OCI-LY3 (cell line): ENCODE measurements at regions not wholly inside any gene's neighbourhood (a gene's known extent, or its start where the extent isn't known, plus 50 kb on each side); places are given as distances from the start of the nearest gene placed in this dataset.

ENCODE experiments used
- H2AFZ ChIP-seq: fragments of 200-600, 300-600 bp; shearing (Covaris generic); 2 replicates; pipeline ENCODE4 v1.6.0; 2014; ENCODE audit warnings: antibody characterized with exemption, low read depth, low read length
- H3K27ac ChIP-seq: fragments of 200-600, 300-600 bp; sonication (generic); 2 replicates; pipeline ENCODE4 v1.5.1; 2014; ENCODE audit warnings: mild to moderate bottlenecking, low read length, moderate library complexity, mixed read lengths
- H3K27me3 ChIP-seq: fragments of 200-600, 300-600 bp; sonication (generic); 2 replicates; pipeline ENCODE4 v1.6.1; 2014; ENCODE audit warnings: low read depth, low read length, mixed read lengths
- H3K36me3 ChIP-seq: fragments of 200-600, 300-600 bp; sonication (generic); replicated peaks from 2 replicates; pipeline ENCODE3; 2014; ENCODE audit warnings: low read depth, low read length, mixed read lengths
- H3K4me1 ChIP-seq: fragments of 300-600, 200-600 bp; sonication (generic); 2 replicates; pipeline ENCODE4 v1.6.1; 2014; ENCODE audit warnings: low read length, mixed read lengths
- H3K4me2 ChIP-seq: fragments of 200-600, 300-600 bp; sonication (generic); 2 replicates; pipeline ENCODE4 v1.6.1; 2014; ENCODE audit warnings: low read length, mixed read lengths
- H3K4me3 ChIP-seq: fragments of 300-600, 200-600 bp; sonication (generic); 2 replicates; pipeline ENCODE4 v1.5.1; 2014; ENCODE audit warnings: antibody characterized with exemption, mild to moderate bottlenecking, low read length, moderate library complexity
- H3K79me2 ChIP-seq: fragments of 300-600, 200-600 bp; shearing (Covaris generic); 2 replicates; pipeline ENCODE4 v1.6.1; 2014; ENCODE audit warnings: mild to moderate bottlenecking, low read length, mixed read lengths
- H3K9ac ChIP-seq: fragments of 300-600, 200-600 bp; shearing (Covaris generic); 2 replicates; pipeline ENCODE4 v1.6.0; 2014; ENCODE audit warnings: mild to moderate bottlenecking, low read length, moderate library complexity
- H3K9me3 ChIP-seq: fragments of 200-600, 300-600 bp; shearing (Covaris generic); 2 replicates; pipeline ENCODE4 v1.6.1; 2014; ENCODE audit warnings: low read length, mixed read lengths; ENCODE audit not compliant: insufficient read depth
- H4K20me1 ChIP-seq: fragments of 200-600, 300-600 bp; sonication (generic); 2 replicates; pipeline ENCODE4 v1.6.1; 2016; ENCODE audit warnings: low read length, mixed read lengths; ENCODE audit not compliant: insufficient read depth
- EZH2phosphoT487 ChIP-seq: fragments of 200-600 bp; shearing (Covaris generic); IDR thresholded peaks from 2 replicates; pipeline ENCODE4 v1.6.1; 2018; ENCODE audit warnings: antibody characterized with exemption, mixed run types, low read depth
- TF ChIP-seq, protein P1 (sequence below): fragments of 200-600, 300-600 bp; sonication (generic); IDR thresholded peaks from 2 replicates; pipeline ENCODE4 v1.5.1; 2014; ENCODE audit warnings: antibody characterized with exemption, low read length, low read depth

DNA sequence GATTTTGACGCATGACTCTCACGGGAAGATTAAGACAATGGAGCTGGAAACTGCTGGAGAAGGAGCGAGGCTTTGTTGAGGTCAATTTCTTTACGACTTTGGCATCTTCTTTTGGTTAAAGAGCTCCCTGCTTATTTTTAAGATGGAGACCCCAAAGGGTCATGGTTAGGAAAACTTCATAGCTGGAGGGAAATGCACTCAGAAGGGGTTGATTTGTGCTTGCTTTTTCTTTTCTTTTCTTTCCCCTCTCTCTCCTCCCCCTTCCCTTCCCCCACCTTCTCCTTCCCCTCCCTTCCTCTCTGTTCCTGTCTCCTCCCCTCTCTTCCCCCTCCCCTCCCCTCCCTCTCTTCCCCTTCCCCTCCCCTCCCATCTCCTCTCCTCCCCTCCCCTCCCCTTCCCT, 79.0 kb downstream of the TNP1 start:
- TF ChIP-seq, protein P1, sequence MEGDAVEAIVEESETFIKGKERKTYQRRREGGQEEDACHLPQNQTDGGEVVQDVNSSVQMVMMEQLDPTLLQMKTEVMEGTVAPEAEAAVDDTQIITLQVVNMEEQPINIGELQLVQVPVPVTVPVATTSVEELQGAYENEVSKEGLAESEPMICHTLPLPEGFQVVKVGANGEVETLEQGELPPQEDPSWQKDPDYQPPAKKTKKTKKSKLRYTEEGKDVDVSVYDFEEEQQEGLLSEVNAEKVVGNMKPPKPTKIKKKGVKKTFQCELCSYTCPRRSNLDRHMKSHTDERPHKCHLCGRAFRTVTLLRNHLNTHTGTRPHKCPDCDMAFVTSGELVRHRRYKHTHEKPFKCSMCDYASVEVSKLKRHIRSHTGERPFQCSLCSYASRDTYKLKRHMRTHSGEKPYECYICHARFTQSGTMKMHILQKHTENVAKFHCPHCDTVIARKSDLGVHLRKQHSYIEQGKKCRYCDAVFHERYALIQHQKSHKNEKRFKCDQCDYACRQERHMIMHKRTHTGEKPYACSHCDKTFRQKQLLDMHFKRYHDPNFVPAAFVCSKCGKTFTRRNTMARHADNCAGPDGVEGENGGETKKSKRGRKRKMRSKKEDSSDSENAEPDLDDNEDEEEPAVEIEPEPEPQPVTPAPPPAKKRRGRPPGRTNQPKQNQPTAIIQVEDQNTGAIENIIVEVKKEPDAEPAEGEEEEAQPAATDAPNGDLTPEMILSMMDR: no peak
- no peak for TF ChIP-seq EZH2phosphoT487
- no peak overlapping the region for H2AFZ ChIP-seq

DNA sequence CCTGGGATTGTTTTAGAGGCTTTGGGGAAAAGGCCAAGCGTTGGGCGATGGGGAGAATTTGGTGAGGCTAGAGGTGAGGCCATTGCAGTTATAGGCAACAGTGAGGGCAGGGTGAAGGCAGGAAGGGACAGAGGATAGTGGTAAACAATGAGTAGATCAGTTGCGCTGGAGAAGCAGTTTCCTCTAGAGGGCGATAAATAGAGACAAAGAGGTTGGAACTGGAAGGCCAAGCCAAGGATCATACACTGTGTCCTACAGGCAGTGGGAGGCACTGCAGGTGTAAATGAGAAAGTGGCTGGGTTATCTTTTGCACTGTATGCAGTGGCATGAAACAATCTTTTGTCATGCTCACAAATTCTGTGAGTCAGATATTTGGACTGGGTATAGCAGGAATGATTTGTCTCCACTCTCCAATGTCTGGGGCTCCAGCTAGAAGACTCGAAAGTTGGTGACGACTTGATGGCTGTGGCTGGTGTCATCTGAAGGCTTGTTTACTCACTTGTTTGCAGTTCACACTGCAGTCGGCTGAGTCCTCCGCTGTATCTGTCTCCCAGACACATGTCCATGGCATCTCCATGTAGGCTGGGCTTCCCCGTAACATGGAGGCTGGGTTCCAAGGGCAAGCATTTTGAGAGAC, 82.1 kb downstream of the TNP1 start:
- no peaks in the 10 kb centered on the region for H3K79me2 ChIP-seq
- H3K4me3 ChIP-seq: no peak overlapping the region
- H3K9ac ChIP-seq: no peak overlapping the region
- H3K36me3 ChIP-seq: no peaks in the 10 kb centered on the region
- H3K4me2 ChIP-seq: no peak overlapping the region
- H3K27me3 ChIP-seq: no peaks in the 10 kb centered on the region
- H3K4me1 ChIP-seq: no peaks in the 10 kb centered on the region
- no peak overlapping the region for H3K27ac ChIP-seq
- TF ChIP-seq, protein P1: peak; percentile 54
- no peak for TF ChIP-seq EZH2phosphoT487
- H2AFZ ChIP-seq: no peak overlapping the region
- H3K9me3 ChIP-seq: no peaks in the 10 kb centered on the region
- H4K20me1 ChIP-seq: no peaks in the 10 kb centered on the region

More for the DNA sequence above, 79.0 kb downstream of the TNP1 start:
- no peaks in the 10 kb centered on the region for H3K9me3 ChIP-seq
- no peak overlapping the region for H3K9ac ChIP-seq
- no peak overlapping the region for H3K4me3 ChIP-seq
- H3K27me3 ChIP-seq: no peaks in the 10 kb centered on the region
- no peaks in the 10 kb centered on the region for H3K4me1 ChIP-seq
- no peaks in the 10 kb centered on the region for H3K79me2 ChIP-seq
- no peaks in the 10 kb centered on the region for H4K20me1 ChIP-seq
- no peaks in the 10 kb centered on the region for H3K36me3 ChIP-seq
- H3K27ac ChIP-seq: no peak overlapping the region
- no peak overlapping the region for H3K4me2 ChIP-seq

DNA sequence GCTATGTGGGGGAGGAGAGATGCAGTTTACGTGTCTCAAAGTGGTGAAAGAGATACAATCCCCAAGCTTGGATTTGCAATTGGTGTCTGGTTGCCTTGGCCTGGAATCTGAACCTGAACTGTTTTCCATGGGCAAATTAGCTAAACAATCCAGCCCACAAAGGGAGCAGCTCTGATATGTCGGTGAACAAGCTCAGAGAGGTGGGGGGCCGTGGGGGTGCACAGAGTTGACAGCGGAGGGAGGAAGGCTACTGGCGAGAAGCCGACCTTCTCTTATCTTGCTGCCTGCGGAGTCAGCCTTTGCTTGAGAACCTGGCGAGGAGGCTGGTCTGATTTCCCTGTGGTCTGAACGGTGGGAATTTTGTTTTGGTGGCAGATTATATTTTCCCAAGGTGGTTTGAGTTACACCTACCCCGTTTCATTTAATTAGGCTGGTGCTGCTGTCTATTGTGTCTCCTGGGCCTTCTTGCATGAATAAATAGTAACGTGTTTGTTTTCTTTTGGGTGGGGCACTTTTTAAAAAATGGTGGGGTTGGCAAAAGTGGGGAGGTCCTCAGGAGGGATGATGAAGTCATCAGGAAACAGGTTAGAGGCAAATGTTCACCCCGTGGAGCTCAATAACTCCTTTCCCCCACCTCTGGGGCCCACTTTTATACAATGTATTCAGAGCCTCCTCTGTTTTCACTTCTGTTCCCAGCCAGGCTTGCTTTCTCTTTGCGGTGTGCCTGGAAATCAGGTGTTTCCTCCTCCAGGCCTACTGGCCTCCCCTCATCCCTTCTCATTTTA, 80.9 kb upstream of the IGFBP5 start:
- Histone ChIP-seq H3K4me3 (no peak overlapping the region), H3K27me3 (no peaks in the 10 kb centered on the region), H3K27ac (no peak overlapping the region), H3K4me2 (no peak overlapping the region), H3K9me3 (no peaks in the 10 kb centered on the region), H3K36me3 (no peaks in the 10 kb centered on the region), H3K79me2 (no peaks in the 10 kb centered on the region), H3K4me1 (no peaks in the 10 kb centered on the region), H2AFZ (no peak overlapping the region), H4K20me1 (no peaks in the 10 kb centered on the region), H3K9ac (no peak overlapping the region)
- TF ChIP-seq EZH2phosphoT487: no peak
- TF ChIP-seq, protein P1: no peak

DNA sequence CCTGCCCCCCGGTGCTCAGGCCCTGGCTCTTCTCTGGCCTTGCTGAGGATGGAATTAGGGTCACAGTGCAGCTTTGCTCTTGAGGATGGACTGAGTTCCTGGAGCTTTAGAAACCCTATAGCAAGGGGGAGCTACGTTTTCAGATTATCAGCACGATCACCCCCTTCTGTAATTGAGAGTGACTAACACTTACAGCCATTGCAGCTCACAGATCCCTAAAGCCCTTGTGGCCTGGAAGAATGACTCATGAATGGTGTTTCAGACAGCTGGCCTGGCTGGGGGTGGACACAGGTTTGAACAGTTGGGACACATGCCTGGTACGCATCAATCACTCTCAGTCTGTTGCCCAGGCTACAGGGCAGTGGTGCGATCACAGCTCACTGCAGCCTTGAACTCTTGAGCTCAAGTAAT, 79.7 kb upstream of the IGFBP5 start:
- no peaks in the 10 kb centered on the region for H4K20me1 ChIP-seq
- H3K79me2 ChIP-seq: no peaks in the 10 kb centered on the region
- no peaks in the 10 kb centered on the region for H3K4me1 ChIP-seq
- H3K4me2 ChIP-seq: no peak overlapping the region
- H3K27me3 ChIP-seq: no peaks in the 10 kb centered on the region
- H3K36me3 ChIP-seq: no peaks in the 10 kb centered on the region
- no peaks in the 10 kb centered on the region for H3K9me3 ChIP-seq
- H3K4me3 ChIP-seq: no peak overlapping the region
- no peak overlapping the region for H3K9ac ChIP-seq
- no peak for TF ChIP-seq EZH2phosphoT487
- no peak overlapping the region for H2AFZ ChIP-seq
- H3K27ac ChIP-seq: no peak overlapping the region
